NCI-H460 (cell line): ENCODE measurements at regions not wholly inside any gene's neighbourhood (a gene's known extent, or its start where the extent isn't known, plus 50 kb on each side); places are given as distances from the start of the nearest gene placed in this dataset.
"Not testable (repeated sequence)": the region's sequence is repeated elsewhere in the genome, so short reads cannot be mapped to it uniquely, and the experiment has no call there.

ENCODE experiments used
- DNase-seq: peaks from one replicate; pipeline ENCODE4 v3.0.0-alpha.2; 2016; ENCODE audit warnings: low read depth; ENCODE audit errors: extremely low read depth

DNA sequence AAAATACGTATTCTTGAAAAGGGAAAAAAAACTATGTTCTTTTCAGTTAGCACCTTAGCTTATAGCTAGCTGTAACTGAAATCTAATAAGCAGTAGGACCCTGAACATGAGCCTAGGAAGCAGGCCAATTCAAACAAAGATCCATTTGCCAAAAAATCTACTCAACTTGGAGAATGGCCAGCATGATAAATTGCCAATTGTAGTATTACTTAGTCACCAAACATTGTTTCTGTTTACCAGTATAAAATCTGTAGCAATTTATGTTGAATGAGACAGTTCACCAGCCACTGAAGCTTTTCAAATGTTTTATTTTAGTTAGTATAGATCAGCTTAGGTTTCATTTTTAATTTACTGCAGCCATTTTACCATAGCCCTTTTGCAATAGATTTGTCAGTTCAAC is 323.6 kb upstream of the DIPK2B start:
- no peak for DNase-seq

DNA sequence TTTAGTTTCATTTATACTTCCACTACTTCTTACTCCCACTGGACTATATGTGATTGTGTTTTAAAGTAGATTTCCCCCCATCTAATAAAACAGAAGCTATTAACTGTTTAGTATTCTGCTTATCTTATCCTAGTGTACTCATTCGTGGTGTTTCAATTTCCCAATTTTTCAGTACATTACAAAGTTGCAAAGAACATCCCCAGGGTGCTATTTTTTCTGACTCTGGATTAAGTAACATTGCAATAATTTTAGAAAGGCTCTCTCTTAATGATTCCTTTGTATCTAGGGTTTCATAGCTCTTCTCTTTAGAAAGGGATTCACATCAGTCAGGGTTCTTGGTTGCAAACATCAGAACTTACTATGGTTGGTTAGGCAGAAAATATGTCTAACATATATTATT is 317.9 kb upstream of the DIPK2B start:
- no peak for DNase-seq

GRCh38 chrX:45517090-45517973 is 316.7 kb upstream of the DIPK2B start:
- DNase-seq, result no peak

DNA sequence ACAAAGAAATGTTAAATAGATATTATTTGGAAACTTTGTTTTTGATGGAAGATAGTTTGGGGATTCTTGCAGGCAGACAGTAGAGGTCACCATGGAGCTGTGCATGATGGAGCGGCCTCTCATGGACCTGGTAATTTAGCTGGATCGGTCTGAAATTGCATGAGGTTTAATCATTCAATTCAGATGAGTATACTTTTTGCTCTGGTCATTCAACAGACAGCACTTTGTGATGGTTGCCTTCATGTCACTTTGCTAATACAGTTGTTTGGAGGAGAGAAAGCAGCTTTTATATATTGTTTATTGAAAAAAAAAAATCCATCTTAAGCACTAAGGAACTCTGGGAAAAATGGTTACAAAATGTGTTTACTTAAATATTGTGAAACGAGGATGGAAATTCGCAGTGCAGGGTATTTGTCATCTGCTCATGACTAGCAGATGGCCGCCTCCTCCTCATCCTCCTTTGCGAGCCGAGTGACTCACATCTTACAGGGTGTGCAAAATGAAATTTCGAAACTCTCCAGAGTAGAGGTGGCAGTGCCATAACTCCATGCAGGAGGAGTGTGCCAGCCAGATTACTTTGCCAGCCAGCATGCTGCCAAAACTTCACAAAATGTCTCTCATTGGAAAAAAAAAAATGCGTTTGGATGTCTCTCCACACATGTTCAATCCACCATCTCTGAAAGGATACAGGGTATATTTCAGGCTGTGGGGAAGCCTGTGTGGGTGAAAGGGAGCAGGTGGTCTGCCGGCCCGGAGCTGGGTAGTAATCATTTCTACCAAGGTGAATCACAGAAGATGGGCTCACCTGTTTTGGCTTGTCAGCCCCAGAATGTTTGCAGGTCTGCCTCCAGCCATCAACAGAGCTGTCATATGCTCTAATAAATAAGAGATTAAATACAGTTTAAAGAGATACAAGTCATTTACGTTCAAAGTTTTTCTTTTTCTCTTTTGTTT is 314.9 kb upstream of the DIPK2B start:
- peak; percentile 92 for DNase-seq

- no peak for DNase-seq
Observed at GRCh38 chrX:45513042-45513441, 312.4 kb upstream of the DIPK2B start.

DNA sequence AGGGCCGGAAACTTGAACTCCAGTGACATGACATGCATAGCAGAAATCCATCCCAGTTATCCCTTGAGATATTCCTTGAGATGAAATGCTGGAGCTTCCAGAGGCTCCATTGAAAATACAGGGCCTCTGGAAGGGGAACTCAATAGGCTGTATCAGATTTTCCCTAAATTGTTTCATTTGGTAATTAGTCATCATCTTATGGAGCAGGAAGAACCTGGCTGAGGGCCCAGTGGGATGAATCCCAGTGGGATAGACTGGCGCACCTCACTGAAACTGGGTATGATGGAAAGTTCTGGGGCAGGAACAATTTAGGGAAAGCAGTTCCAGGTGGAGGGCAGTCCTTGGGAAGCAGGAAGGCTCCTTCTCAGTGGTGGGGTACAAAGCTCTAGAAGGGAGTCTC is 307.8 kb upstream of the DIPK2B start:
- DNase-seq, result no peak

- DNase-seq, result no peak
Observed at GRCh38 chrX:45506149-45506730, 305.6 kb upstream of the DIPK2B start.

DNA sequence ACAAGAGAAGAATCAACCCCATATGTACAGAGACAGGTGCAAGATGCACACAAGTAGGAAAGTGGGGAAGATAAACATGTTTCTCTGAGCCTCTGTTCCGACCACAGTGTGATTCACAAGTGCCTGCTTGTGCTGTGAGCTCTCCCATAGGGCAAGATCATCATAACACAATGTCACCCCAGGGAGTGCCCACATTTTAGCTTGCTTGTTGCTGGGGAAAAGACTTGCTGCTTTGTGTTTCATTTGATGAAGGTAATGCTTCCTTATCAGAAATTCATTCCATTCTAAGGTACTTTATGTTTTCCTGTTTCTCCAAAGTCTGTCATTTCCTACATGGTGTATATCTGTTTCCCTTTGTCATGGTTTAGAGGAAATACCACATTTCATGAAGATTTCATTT is 304.5 kb upstream of the DIPK2B start:
- DNase-seq, result no peak

DNA sequence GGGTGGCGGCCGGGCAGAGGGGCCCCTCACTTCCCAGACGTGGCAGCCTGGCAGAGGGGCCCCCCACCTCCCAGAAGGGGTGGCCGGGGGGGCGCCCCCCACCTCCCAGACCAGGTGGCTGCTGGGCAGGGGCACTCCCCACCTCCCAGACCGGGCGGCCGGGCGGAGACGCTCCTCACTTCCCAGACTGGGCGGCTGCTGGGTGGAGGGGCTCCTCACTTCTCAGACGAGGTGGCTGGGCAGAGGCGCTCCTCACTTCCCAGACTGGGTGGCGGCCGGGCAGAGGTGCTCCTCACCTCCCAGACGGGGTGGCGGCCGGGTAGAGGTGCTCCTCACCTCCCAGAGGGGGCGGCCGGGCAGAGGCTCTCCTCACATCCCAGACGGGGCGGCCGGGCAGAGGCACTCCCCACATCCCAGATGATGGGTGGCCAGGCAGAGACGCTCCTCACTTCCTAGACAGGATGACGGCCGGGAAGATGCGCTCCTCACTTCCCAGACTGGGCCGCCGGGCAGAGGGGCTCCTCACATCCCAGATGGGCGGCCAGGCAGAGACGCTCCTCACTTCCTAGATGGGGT is 303.2 kb upstream of the DIPK2B start:
- DNase-seq, result not testable (repeated sequence)

DNA sequence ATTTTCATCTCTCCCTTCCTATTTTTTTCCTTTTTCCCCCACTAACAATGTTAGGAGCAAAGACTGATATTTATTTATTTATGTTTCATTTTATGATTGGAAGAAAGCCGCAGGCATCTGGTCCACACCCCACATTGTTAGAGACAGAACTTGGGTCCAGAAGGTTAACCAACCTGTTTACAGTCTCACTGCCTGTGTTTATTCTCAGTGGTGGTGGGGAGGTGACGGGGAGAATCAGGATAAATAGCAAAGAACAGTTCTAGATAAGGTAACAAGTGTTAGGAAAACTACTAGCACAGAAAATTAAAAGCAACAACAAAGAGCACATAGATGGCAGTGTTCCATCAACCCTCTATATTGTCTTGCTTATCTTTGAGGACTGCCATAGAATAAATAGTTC is 301.7 kb upstream of the DIPK2B start:
- no peak for DNase-seq

GRCh38 chrX:45497290-45497689 is 296.6 kb upstream of the DIPK2B start:
- no peak for DNase-seq

GRCh38 chrX:45485719-45486118 is 285.0 kb upstream of the DIPK2B start:
- DNase-seq, result no peak

DNA sequence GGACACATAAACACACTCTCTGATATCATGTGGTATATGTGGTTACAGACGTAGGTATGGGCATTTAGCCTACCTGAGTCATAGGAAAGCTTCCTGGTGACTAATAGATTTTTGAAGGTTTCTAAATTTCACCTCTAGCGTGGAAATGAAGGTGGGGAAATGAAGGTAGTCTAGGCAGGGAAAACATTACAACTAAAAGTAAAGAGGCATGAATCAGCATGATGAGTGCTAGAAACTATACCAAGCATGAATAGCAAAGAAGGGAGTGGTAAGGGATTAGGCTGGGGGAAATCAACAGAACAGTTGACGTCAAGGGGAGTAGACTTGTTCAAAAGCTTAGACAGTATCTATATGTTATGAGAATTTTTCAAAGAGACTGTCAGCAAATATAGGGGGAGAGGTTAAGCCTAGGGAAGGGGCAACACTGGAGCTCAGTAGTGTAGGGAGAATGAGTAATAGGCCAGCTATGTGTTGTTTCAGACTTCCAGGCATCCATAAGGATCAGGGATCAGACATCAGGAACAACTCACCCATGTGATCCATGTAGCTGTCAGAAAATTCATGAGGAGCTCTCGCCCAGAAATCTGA is 279.3 kb upstream of the DIPK2B start:
- peak; percentile 89 for DNase-seq

- peak; percentile 59 for DNase-seq
Observed at GRCh38 chrX:45479196-45479834, 278.6 kb upstream of the DIPK2B start.

DNA sequence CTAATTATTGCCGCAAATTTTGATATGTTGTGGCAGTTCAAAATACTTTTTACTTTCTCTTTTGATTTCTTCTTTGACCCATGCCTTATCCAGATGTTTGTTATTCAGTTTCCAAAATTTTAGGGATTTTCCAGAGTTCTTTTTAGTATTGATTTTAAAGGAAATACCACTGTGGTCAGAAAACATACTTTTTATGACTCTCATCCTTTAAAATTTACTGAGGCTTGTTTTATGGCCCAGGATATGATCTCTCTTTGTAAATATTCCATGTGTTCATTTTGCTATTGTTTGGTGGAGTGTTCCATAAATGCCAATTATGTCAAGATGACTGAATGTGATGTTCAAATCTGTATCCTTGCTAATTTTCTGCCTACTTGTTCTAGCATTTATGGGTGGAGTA is 272.3 kb upstream of the DIPK2B start:
- no peak for DNase-seq

DNA sequence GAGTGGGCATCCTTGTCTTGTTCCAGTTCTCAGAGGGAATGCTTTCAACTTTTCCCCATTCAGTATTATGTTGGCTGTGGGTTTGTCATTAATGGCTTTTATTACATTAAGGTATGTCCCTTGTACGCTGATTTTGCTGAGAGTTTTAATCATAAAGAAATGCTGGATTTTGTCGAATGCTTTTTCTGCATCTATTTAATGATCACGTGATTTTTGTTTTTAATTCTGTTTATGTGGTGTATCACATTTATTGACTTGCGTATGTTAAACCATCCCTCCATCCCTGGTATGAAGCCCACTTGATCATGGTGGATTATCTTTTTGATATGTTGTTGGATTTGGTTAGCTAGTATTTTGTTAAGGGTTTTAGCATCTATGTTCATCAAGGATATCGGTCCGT is 266.9 kb upstream of the DIPK2B start:
- DNase-seq, result not testable (repeated sequence)

- DNase-seq, result not testable (repeated sequence)
Observed at GRCh38 chrX:45455732-45456131, 255.1 kb upstream of the DIPK2B start.

GRCh38 chrX:45454290-45454689 is 253.6 kb upstream of the DIPK2B start:
- DNase-seq, result no peak

GRCh38 chrX:45449982-45450381 is 249.3 kb upstream of the DIPK2B start:
- no peak for DNase-seq

DNA sequence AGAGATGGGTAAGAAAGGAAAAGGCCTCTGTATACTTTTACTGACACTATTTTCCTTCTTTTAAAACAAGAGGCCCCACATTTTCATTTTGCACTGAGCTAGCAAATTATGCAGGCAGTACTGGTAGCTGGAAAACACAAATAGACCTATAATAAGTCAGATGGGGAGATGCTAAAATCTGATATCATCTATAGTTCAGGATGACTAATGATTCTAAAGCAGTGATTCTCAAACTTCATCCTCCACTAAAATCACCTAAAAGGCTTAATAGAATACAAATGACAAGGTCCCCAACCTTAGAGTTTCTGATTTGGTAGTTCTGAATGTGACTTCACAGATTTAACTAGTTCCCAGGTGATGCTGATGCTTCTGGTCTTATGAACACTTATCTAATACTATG is 247.3 kb upstream of the DIPK2B start:
- DNase-seq, result no peak
